ENCODE measurements at regions not wholly inside any gene's neighbourhood (a gene's known extent, or its start where the extent isn't known, plus 50 kb on each side); places are given as distances from the start of the nearest gene placed in this dataset.

- no peak overlapping the region for H3K4me3 ChIP-seq (ENCODE audit: low read depth, low read length, poor library complexity, severe bottlenecking)
- no peak overlapping the region for H2AFZ ChIP-seq (ENCODE audit: low read length)
- no peak overlapping the region for H3K9ac ChIP-seq (ENCODE audit: low read length)
- no peaks in the 10 kb centered on the region for H3K36me3 ChIP-seq (ENCODE audit: insufficient read depth, low read length)
- no peaks in the 10 kb centered on the region for H3K4me1 ChIP-seq (ENCODE audit: insufficient read depth, low read length, severe bottlenecking)
- H3K27me3 ChIP-seq (ENCODE audit: insufficient read depth, low read length): peaks cover 4% of the 10 kb centered on the region; the same call in 1 of the 2 replicates
- H4K20me1 ChIP-seq (ENCODE audit: insufficient read depth, low read length): no peaks in the 10 kb centered on the region
- no peaks in the 10 kb centered on the region for H3K9me3 ChIP-seq (ENCODE audit: low read length)
- H3K79me2 ChIP-seq (ENCODE audit: insufficient read depth, low read length): no peaks in the 10 kb centered on the region
- no peaks in the 10 kb centered on the region for H3K9me2 ChIP-seq (ENCODE audit: low read depth, low read length)
- H3K27ac ChIP-seq (ENCODE audit: low read depth, low read length, poor library complexity, severe bottlenecking): no peak overlapping the region
- H3K4me2 ChIP-seq (ENCODE audit: low read length): no peak overlapping the region
- no peaks in the 10 kb centered on the region for H3F3A ChIP-seq (ENCODE audit: insufficient read depth, low read length)
- no peak for TF ChIP-seq CTCF (IDR thresholded peaks at IDR 0.05; ENCODE audit: low read length)
- no peak for TF ChIP-seq EZH2 (IDR thresholded peaks at IDR 0.05; ENCODE audit: borderline replicate concordance, low read length)
Observed at GRCh38 chr10:78979938-78980337, 88.8 kb upstream of the ZMIZ1 start.

- TF ChIP-seq CTCF (IDR thresholded peaks at IDR 0.05; ENCODE audit: low read length) (no peak), EZH2 (IDR thresholded peaks at IDR 0.05; ENCODE audit: borderline replicate concordance, low read length) (no peak)
- Histone ChIP-seq H3K4me2 (ENCODE audit: low read length) (no peak overlapping the region), H3K4me3 (ENCODE audit: low read depth, low read length, poor library complexity, severe bottlenecking) (no peak overlapping the region), H2AFZ (ENCODE audit: low read length) (no peak overlapping the region), H3K27me3 (ENCODE audit: insufficient read depth, low read length) (peaks cover 4% of the 10 kb centered on the region; the same call in 1 of the 2 replicates), H3K27ac (ENCODE audit: low read depth, low read length, poor library complexity, severe bottlenecking) (no peak overlapping the region), H3K9ac (ENCODE audit: low read length) (no peak overlapping the region), H3K9me3 (ENCODE audit: low read length) (no peaks in the 10 kb centered on the region), H3K9me2 (ENCODE audit: low read depth, low read length) (no peaks in the 10 kb centered on the region), H4K20me1 (ENCODE audit: insufficient read depth, low read length) (no peaks in the 10 kb centered on the region), H3K36me3 (ENCODE audit: insufficient read depth, low read length) (no peaks in the 10 kb centered on the region), H3K4me1 (ENCODE audit: insufficient read depth, low read length, severe bottlenecking) (no peaks in the 10 kb centered on the region), H3K79me2 (ENCODE audit: insufficient read depth, low read length) (no peaks in the 10 kb centered on the region), H3F3A (ENCODE audit: insufficient read depth, low read length) (no peaks in the 10 kb centered on the region)
Observed at GRCh38 chr10:78980354-78980753, 88.4 kb upstream of the ZMIZ1 start.

- Histone ChIP-seq H3K36me3 (ENCODE audit: insufficient read depth, low read length) (no peaks in the 10 kb centered on the region), H3K9ac (ENCODE audit: low read length) (no peak overlapping the region), H3K79me2 (ENCODE audit: insufficient read depth, low read length) (no peaks in the 10 kb centered on the region), H3K4me2 (ENCODE audit: low read length) (no peak overlapping the region), H3K4me1 (ENCODE audit: insufficient read depth, low read length, severe bottlenecking) (no peaks in the 10 kb centered on the region), H3K9me3 (ENCODE audit: low read length) (no peaks in the 10 kb centered on the region), H3K9me2 (ENCODE audit: low read depth, low read length) (no peaks in the 10 kb centered on the region), H3K27ac (ENCODE audit: low read depth, low read length, poor library complexity, severe bottlenecking) (no peak overlapping the region), H3K4me3 (ENCODE audit: low read depth, low read length, poor library complexity, severe bottlenecking) (no peak overlapping the region), H3K27me3 (ENCODE audit: insufficient read depth, low read length) (peaks cover 4% of the 10 kb centered on the region; the same call in 1 of the 2 replicates), H2AFZ (ENCODE audit: low read length) (no peak overlapping the region), H4K20me1 (ENCODE audit: insufficient read depth, low read length) (no peaks in the 10 kb centered on the region), H3F3A (ENCODE audit: insufficient read depth, low read length) (no peaks in the 10 kb centered on the region)
- TF ChIP-seq CTCF (IDR thresholded peaks at IDR 0.05; ENCODE audit: low read length) (no peak), EZH2 (IDR thresholded peaks at IDR 0.05; ENCODE audit: borderline replicate concordance, low read length) (no peak)
Observed at GRCh38 chr10:78980815-78981214, 88.0 kb upstream of the ZMIZ1 start.
